ENCODE measurements at regions not wholly inside any gene's neighbourhood (a gene's known extent, or its start where the extent isn't known, plus 50 kb on each side); places are given as distances from the start of the nearest gene placed in this dataset.
"Not testable (repeated sequence)": the region's sequence is repeated elsewhere in the genome, so short reads cannot be mapped to it uniquely, and the experiment has no call there.

DNA sequence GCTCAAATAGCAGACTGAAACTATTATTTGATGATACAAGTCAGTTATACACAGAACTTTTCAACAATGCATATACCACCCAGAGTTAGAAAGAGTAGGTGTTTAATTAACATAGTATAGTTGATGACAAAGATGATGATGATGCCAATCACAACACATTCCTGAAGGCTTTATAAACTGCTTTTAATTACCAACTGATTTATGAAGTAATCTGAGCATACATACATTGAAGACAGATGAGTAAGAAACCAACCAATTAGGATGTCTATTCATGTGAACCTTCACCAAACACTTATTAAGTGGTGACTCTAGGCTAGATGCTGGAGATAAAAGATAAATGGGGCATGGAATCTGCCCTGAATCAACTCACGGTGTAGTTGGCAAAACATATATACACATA is 600.9 kb upstream of the FLRT2 start:
- H3K9me3 ChIP-seq (ENCODE audit: control insufficient read depth, low read length), result no peaks in the 10 kb centered on the region
- ATAC-seq (ENCODE audit: low FRiP score) (no peak), DNase-seq (no peak)
- no peaks in the 10 kb centered on the region for H3K36me3 ChIP-seq (ENCODE audit: control insufficient read depth in 1 of 2, insufficient read depth in 2 of 2, low read length in 1 of 2)
- whole genome bisulfite sequencing, 2 donors, result 72 to 76% methylated on average over 1 of the region's 1 CpG
- H3K4me3 ChIP-seq (ENCODE audit: low read length in 2 of 2), result no peak overlapping the region
- intact Hi-C loops (cut with DNase I), result no loop called here
- H3K27me3 ChIP-seq (ENCODE audit: control insufficient read depth in 1 of 2, insufficient read depth in 2 of 2, low read length in 1 of 2), result no peaks in the 10 kb centered on the region
- H3K4me1 ChIP-seq (ENCODE audit: control insufficient read depth in 1 of 2, insufficient read depth in 2 of 2, low read length in 2 of 2), result no peaks in the 10 kb centered on the region
- H3K27ac ChIP-seq (ENCODE audit: low read depth in 1 of 2, low read length in 2 of 2), result no peak overlapping the region

DNA sequence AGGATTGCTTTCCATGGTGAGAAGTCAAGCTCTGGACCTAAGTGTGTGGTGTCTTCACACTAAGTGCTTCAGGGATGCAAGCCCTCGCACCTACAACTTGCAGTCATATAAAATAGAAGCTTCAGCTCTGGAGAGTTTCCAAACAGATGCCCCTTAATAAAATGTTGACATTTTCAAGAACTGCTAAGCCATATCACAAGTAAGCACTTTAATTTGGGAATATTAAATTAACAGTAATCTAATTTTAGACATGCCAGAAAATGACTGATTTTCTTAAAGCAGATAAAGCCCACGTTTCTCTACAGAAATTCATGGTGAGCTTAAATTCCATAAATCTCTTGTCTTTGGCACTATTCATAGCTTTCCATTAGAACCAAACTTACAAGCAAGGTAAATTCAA is 600.1 kb upstream of the FLRT2 start:
- ATAC-seq (ENCODE audit: low FRiP score) (no peak), DNase-seq (no peak)
- WGBS, 2 donors, result 49 to 54% methylated on average over 2 of the region's 2 CpGs
- Histone ChIP-seq H3K27ac (ENCODE audit: low read depth in 1 of 2, low read length in 2 of 2) (no peak overlapping the region), H3K36me3 (ENCODE audit: control insufficient read depth in 1 of 2, insufficient read depth in 2 of 2, low read length in 1 of 2) (no peaks in the 10 kb centered on the region), H3K4me3 (ENCODE audit: low read length in 2 of 2) (no peak overlapping the region), H3K4me1 (ENCODE audit: control insufficient read depth in 1 of 2, insufficient read depth in 2 of 2, low read length in 2 of 2) (no peaks in the 10 kb centered on the region), H3K9me3 (ENCODE audit: control insufficient read depth, low read length) (no peaks in the 10 kb centered on the region), H3K27me3 (ENCODE audit: control insufficient read depth in 1 of 2, insufficient read depth in 2 of 2, low read length in 1 of 2) (no peaks in the 10 kb centered on the region)
- intact Hi-C loops (cut with DNase I), result no loop called here

DNA sequence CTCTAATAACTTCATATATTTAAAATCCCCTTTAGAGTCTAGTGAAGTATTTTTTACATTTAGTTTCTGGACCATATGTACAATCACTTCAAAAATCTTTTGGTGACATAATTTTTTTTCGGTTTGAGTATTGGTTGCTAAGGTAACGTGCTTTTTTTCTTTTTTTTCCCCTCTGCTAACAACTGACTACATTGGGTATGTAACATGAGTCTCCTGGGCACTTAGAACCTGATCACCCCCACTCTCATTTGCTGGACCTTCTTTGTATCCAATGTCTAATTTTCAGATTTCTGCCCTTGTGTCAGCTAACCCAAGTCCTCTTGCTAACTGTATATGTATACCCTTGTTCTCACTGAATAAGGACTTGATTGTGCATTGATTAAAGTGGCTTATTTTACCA is 592.9 kb upstream of the FLRT2 start:
- Histone ChIP-seq H3K4me3 (ENCODE audit: low read length in 2 of 2) (no peak overlapping the region), H3K4me1 (ENCODE audit: control insufficient read depth in 1 of 2, insufficient read depth in 2 of 2, low read length in 2 of 2) (no peaks in the 10 kb centered on the region), H3K27me3 (ENCODE audit: control insufficient read depth in 1 of 2, insufficient read depth in 2 of 2, low read length in 1 of 2) (no peaks in the 10 kb centered on the region), H3K9me3 (ENCODE audit: control insufficient read depth, low read length) (no peaks in the 10 kb centered on the region), H3K36me3 (ENCODE audit: control insufficient read depth in 1 of 2, insufficient read depth in 2 of 2, low read length in 1 of 2) (no peaks in the 10 kb centered on the region), H3K27ac (ENCODE audit: low read depth in 1 of 2, low read length in 2 of 2) (no peak overlapping the region)
- 40 to 59% methylated on average over 2 of the region's 2 CpGs for WGBS, 2 donors
- intact Hi-C loops (cut with DNase I), result no loop called here
- DNase-seq, result no peak
- ATAC-seq (ENCODE audit: low FRiP score), result no peak

DNA sequence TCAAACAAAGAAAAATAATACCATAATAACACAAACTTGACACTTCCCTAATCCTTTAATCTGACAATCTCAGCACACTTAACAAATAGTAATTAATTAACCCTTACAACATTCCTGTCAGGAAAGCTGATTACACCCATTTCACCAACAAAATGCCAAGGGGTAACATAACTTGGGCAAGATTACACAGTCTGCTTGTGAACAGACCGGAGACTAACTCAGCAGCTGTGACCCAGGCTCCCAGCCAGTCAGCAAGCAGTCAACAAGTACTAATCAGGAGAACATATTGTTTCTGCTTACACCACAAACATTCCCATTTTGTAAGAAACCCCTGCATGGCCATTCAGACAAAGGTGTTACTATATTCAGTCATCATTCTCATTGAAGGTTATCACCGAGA is 592.5 kb upstream of the FLRT2 start:
- WGBS, 2 donors, result 88 to 90% methylated on average over 2 of the region's 2 CpGs
- DNase-seq (no peak), ATAC-seq (ENCODE audit: low FRiP score) (no peak)
- H3K9me3 ChIP-seq (ENCODE audit: control insufficient read depth, low read length), result no peaks in the 10 kb centered on the region
- no peaks in the 10 kb centered on the region for H3K4me1 ChIP-seq (ENCODE audit: control insufficient read depth in 1 of 2, insufficient read depth in 2 of 2, low read length in 2 of 2)
- H3K36me3 ChIP-seq (ENCODE audit: control insufficient read depth in 1 of 2, insufficient read depth in 2 of 2, low read length in 1 of 2), result no peaks in the 10 kb centered on the region
- H3K27ac ChIP-seq (ENCODE audit: low read depth in 1 of 2, low read length in 2 of 2), result no peak overlapping the region
- intact Hi-C loops (cut with DNase I), result no loop called here
- H3K27me3 ChIP-seq (ENCODE audit: control insufficient read depth in 1 of 2, insufficient read depth in 2 of 2, low read length in 1 of 2), result no peaks in the 10 kb centered on the region
- no peak overlapping the region for H3K4me3 ChIP-seq (ENCODE audit: low read length in 2 of 2)

DNA sequence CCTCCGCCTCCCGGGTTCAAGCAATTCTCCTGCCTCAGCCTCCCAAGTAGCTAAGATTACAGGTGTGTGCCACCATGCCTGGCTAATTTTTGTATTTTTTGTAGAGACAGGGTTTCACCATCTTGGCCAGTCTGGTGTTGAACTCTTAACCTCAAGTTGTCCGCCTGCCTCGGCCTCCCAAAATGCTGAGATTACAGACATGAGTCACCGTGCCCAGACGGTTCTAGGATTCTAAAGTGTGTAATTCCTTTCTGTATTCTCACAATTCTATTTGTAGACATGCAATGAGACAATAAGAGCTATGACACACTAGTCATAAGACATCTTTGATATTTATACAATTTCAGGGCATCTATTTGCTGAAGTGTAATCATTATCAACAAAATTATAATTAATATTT is 585.0 kb upstream of the FLRT2 start:
- intact Hi-C loops (cut with DNase I); H3K27me3 ChIP-seq (ENCODE audit: control insufficient read depth in 1 of 2, insufficient read depth in 2 of 2, low read length in 1 of 2); ATAC-seq (ENCODE audit: low FRiP score); H3K9me3 ChIP-seq (ENCODE audit: control insufficient read depth, low read length); DNase-seq; H3K27ac ChIP-seq (ENCODE audit: low read depth in 1 of 2, low read length in 2 of 2); H3K36me3 ChIP-seq (ENCODE audit: control insufficient read depth in 1 of 2, insufficient read depth in 2 of 2, low read length in 1 of 2); H3K4me1 ChIP-seq (ENCODE audit: control insufficient read depth in 1 of 2, insufficient read depth in 2 of 2, low read length in 2 of 2); H3K4me3 ChIP-seq (ENCODE audit: low read length in 2 of 2): not testable (repeated sequence)
- 84% methylated on average over 6 of the region's 6 CpGs for WGBS, 2 donors

DNA sequence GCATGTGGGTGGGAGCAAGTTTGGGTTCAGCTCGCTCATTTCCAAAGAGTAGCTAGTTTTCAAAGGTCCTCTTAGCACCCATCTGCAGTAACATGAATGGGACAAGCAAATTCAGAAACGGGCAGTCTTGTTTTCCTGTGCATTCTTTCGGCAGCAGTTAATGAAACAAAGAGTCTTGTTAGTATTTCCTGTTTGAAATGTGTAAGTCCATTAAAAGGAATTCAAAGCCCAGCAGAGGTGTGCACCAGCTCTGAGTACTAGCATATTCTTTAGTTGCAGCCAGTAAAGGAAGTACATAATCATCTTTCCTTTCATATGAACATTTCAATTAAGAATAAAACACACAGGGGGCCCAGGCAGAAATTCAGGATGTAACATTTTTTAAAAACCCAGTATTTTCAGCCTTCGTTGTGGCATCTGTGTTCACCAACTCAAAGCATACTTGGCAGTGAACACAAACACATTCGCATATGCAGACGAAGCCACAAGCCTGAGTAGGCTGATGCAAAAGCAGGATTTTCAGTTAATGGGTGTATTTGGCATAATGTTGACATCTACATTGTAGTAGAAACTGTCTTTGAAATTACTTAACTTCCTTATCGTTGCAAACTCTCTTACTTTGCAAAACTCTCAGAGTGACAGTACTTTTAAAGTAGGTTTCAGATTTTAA is 570.0 kb upstream of the FLRT2 start:
- DNase-seq (no peak), ATAC-seq (ENCODE audit: low FRiP score) (no peak)
- Histone ChIP-seq H3K27ac (ENCODE audit: low read depth in 1 of 2, low read length in 2 of 2) (no peak overlapping the region), H3K36me3 (ENCODE audit: control insufficient read depth in 1 of 2, insufficient read depth in 2 of 2, low read length in 1 of 2) (no peaks in the 10 kb centered on the region), H3K4me3 (ENCODE audit: low read length in 2 of 2) (no peak overlapping the region), H3K4me1 (ENCODE audit: control insufficient read depth in 1 of 2, insufficient read depth in 2 of 2, low read length in 2 of 2) (no peaks in the 10 kb centered on the region), H3K27me3 (ENCODE audit: control insufficient read depth in 1 of 2, insufficient read depth in 2 of 2, low read length in 1 of 2) (no peaks in the 10 kb centered on the region), H3K9me3 (ENCODE audit: control insufficient read depth, low read length) (peaks cover 3% of the 10 kb centered on the region)
- intact Hi-C loops (cut with DNase I), result no loop called here
- 78 to 79% methylated on average over 7 of the region's 7 CpGs for WGBS, 2 donors

DNA sequence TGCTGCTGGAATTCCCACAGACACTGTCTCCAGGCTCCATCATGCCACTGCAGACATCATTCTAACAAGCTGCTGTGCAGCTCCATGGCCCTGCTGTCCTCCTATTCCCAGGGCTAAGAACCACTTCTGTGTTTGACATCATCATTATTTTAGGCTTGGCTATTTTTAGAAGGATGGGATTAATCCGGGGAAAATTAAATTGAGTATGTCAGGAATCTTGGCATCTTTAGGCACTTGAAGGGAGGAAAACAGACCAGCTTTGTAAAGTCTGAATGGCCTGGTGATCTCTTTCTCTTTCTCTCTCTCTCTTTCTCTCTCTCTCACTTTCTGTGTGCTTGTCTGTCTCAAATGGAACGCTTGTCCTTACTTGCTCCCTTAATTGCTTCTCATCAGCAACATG is 568.3 kb upstream of the FLRT2 start:
- no peaks in the 10 kb centered on the region for H3K36me3 ChIP-seq (ENCODE audit: control insufficient read depth in 1 of 2, insufficient read depth in 2 of 2, low read length in 1 of 2)
- no peaks in the 10 kb centered on the region for H3K4me1 ChIP-seq (ENCODE audit: control insufficient read depth in 1 of 2, insufficient read depth in 2 of 2, low read length in 2 of 2)
- H3K27ac ChIP-seq (ENCODE audit: low read depth in 1 of 2, low read length in 2 of 2), result no peak overlapping the region
- ATAC-seq (ENCODE audit: low FRiP score) (no peak), DNase-seq (no peak)
- H3K27me3 ChIP-seq (ENCODE audit: control insufficient read depth in 1 of 2, insufficient read depth in 2 of 2, low read length in 1 of 2), result no peaks in the 10 kb centered on the region
- intact Hi-C loops (cut with DNase I), result no loop called here
- 42 to 43% methylated on average over 2 of the region's 2 CpGs for WGBS, 2 donors
- no peak overlapping the region for H3K4me3 ChIP-seq (ENCODE audit: low read length in 2 of 2)
- peaks cover 3% of the 10 kb centered on the region for H3K9me3 ChIP-seq (ENCODE audit: control insufficient read depth, low read length)

- H3K36me3 ChIP-seq (ENCODE audit: control insufficient read depth in 1 of 2, insufficient read depth in 2 of 2, low read length in 1 of 2), result no peaks in the 10 kb centered on the region
- DNase-seq, result no peak
- no peak for ATAC-seq (ENCODE audit: low FRiP score)
- H3K4me3 ChIP-seq (ENCODE audit: low read length in 2 of 2), result no peak overlapping the region
- whole genome bisulfite sequencing, 2 donors, result 55 to 64% methylated on average over 5 of the region's 5 CpGs
- H3K9me3 ChIP-seq (ENCODE audit: control insufficient read depth, low read length), result peaks cover 3% of the 10 kb centered on the region
- no peaks in the 10 kb centered on the region for H3K27me3 ChIP-seq (ENCODE audit: control insufficient read depth in 1 of 2, insufficient read depth in 2 of 2, low read length in 1 of 2)
- no peak overlapping the region for H3K27ac ChIP-seq (ENCODE audit: low read depth in 1 of 2, low read length in 2 of 2)
- intact Hi-C loops (cut with DNase I), result no loop called here
- H3K4me1 ChIP-seq (ENCODE audit: control insufficient read depth in 1 of 2, insufficient read depth in 2 of 2, low read length in 2 of 2), result no peaks in the 10 kb centered on the region
Observed at GRCh38 chr14:84963518-84963917, 566.4 kb upstream of the FLRT2 start.

- ATAC-seq (ENCODE audit: low FRiP score) (no peak), DNase-seq (no peak)
- H3K36me3 ChIP-seq (ENCODE audit: control insufficient read depth in 1 of 2, insufficient read depth in 2 of 2, low read length in 1 of 2), result no peaks in the 10 kb centered on the region
- 93 to 95% methylated on average over 4 of the region's 4 CpGs for WGBS, 2 donors
- H3K27ac ChIP-seq (ENCODE audit: low read depth in 1 of 2, low read length in 2 of 2), result no peak overlapping the region
- H3K27me3 ChIP-seq (ENCODE audit: control insufficient read depth in 1 of 2, insufficient read depth in 2 of 2, low read length in 1 of 2), result no peaks in the 10 kb centered on the region
- H3K9me3 ChIP-seq (ENCODE audit: control insufficient read depth, low read length), result no peaks in the 10 kb centered on the region
- H3K4me3 ChIP-seq (ENCODE audit: low read length in 2 of 2), result no peak overlapping the region
- intact Hi-C loops (cut with DNase I), result no loop called here
- no peaks in the 10 kb centered on the region for H3K4me1 ChIP-seq (ENCODE audit: control insufficient read depth in 1 of 2, insufficient read depth in 2 of 2, low read length in 2 of 2)
Observed at GRCh38 chr14:84965279-84965678, 564.7 kb upstream of the FLRT2 start.

All from aorta (tissue), 5 donors.